GM23338 (cell line): ENCODE measurements at regions not wholly inside any gene's neighbourhood (a gene's known extent, or its start where the extent isn't known, plus 50 kb on each side); places are given as distances from the start of the nearest gene placed in this dataset.

Source experiments
- ATAC-seq: fragments of 200-7000 bp; cut with Tn5 transposase; 3 replicates; pipeline ENCODE4 v1.9.1; 2020
- DNase-seq: peaks from one replicate; pipeline ENCODE4 v3.0.0-alpha.2; 2015; ENCODE audit warnings: low spot score
- H2AFZ ChIP-seq: fragments of 200-600 bp; sonication (generic); 2 replicates; pipeline ENCODE4 v1.8.0; 2016; ENCODE audit warnings: antibody characterized with exemption, mild to moderate bottlenecking, moderate library complexity
- H3F3A ChIP-seq: fragments of 200-600 bp; sonication (generic); replicated peaks from 2 replicates; pipeline ENCODE4 v1.8.0; 2017; ENCODE audit warnings: antibody characterized with exemption, mixed run types, low read depth
- H3K27ac ChIP-seq: fragments of 200-600 bp; sonication (generic); 2 replicates; pipeline ENCODE4 v1.6.1; 2016; ENCODE audit warnings: low read depth
- H3K27me3 ChIP-seq: fragments of 200-600 bp; sonication (generic); 2 replicates; pipeline ENCODE4 v1.8.0; 2016; ENCODE audit warnings: mild to moderate bottlenecking, mixed run types, moderate library complexity; ENCODE audit not compliant: insufficient read depth
- H3K36me3 ChIP-seq: fragments of 200-600 bp; sonication (generic); 2 replicates; pipeline ENCODE4 v1.8.0; 2016; ENCODE audit warnings: mild to moderate bottlenecking; ENCODE audit not compliant: insufficient read depth
- H3K4me1 ChIP-seq: fragments of 200-600 bp; sonication (generic); 2 replicates; pipeline ENCODE4 v1.8.0; 2016; ENCODE audit warnings: mild to moderate bottlenecking, moderate library complexity; ENCODE audit not compliant: insufficient read depth
- H3K4me2 ChIP-seq: fragments of 200-600 bp; sonication (generic); 2 replicates; pipeline ENCODE4 v1.7.1; 2017; ENCODE audit warnings: mixed run types
- H3K4me3 ChIP-seq: fragments of 200-600 bp; sonication (generic); 2 replicates; pipeline ENCODE4 v1.6.1; 2016; ENCODE audit warnings: mixed run types
- H3K79me2 ChIP-seq: fragments of 200-600 bp; sonication (generic); replicated peaks from 2 replicates; pipeline ENCODE4 v1.8.0; 2017; ENCODE audit warnings: mild to moderate bottlenecking; ENCODE audit not compliant: insufficient read depth
- H3K9me2 ChIP-seq: fragments of 200-600 bp; sonication (generic); 2 replicates; pipeline ENCODE4 v1.8.0; 2017; ENCODE audit not compliant: insufficient read depth
- H4K20me1 ChIP-seq: fragments of 200-600 bp; sonication (generic); replicated peaks from 2 replicates; pipeline ENCODE4 v1.8.0; 2017; ENCODE audit warnings: mild to moderate bottlenecking; ENCODE audit not compliant: insufficient read depth
- H3K27ac Mint-ChIP-seq: 2 replicates; pipeline ENCODE4 v1.8.0; 2020; ENCODE audit warnings: inconsistent platforms, mild to moderate bottlenecking, moderate library complexity, mixed read lengths
- H3K27me3 Mint-ChIP-seq: 3 replicates; pipeline ENCODE4 v1.8.0; 2022; ENCODE audit warnings: low read depth, mild to moderate bottlenecking, moderate library complexity, mixed read lengths, inconsistent platforms; ENCODE audit not compliant: insufficient read depth, poor library complexity
- H3K36me3 Mint-ChIP-seq: 3 replicates; pipeline ENCODE4 v1.8.0; 2021; ENCODE audit warnings: low read depth, mild to moderate bottlenecking, inconsistent platforms, moderate library complexity, mixed read lengths
- H3K4me1 Mint-ChIP-seq: 3 replicates; pipeline ENCODE4 v1.8.0; 2020; ENCODE audit warnings: mild to moderate bottlenecking, inconsistent platforms, mixed read lengths
- H3K4me3 Mint-ChIP-seq: 3 replicates; pipeline ENCODE4 v1.8.0; 2021; ENCODE audit warnings: moderate library complexity, mild to moderate bottlenecking, inconsistent platforms, mixed read lengths
- H3K9me3 Mint-ChIP-seq: 3 replicates; pipeline ENCODE4 v1.8.0; 2020; ENCODE audit warnings: moderate library complexity, mild to moderate bottlenecking, inconsistent platforms, mixed read lengths
- CREB1 ChIP-seq: fragments of 250-450 bp; sonication (Bioruptor Pico); IDR thresholded peaks from 2 replicates; pipeline ENCODE4 v1.5.0; 2020; ENCODE audit warnings: low read depth, mild to moderate bottlenecking, moderate library complexity
- EZH2 ChIP-seq: fragments of 200-600 bp; sonication (generic); IDR thresholded peaks from one replicate; pipeline ENCODE4 v1.8.0; 2017; ENCODE audit warnings: antibody characterized with exemption, mild to moderate bottlenecking, low read depth; ENCODE audit not compliant: unreplicated experiment
- EZH2phosphoT487 ChIP-seq: fragments of 200-600 bp; sonication (generic); IDR thresholded peaks from one replicate; pipeline ENCODE4 v1.8.1; 2018; ENCODE audit warnings: antibody characterized with exemption; ENCODE audit not compliant: unreplicated experiment
- JUNB ChIP-seq: IDR thresholded peaks from one replicate; pipeline ENCODE4 v1.6.1; 2016; ENCODE audit warnings: antibody characterized with exemption; ENCODE audit not compliant: unreplicated experiment
- NANOG ChIP-seq: IDR thresholded peaks from 2 replicates; pipeline ENCODE4 v1.6.1; 2016; ENCODE audit warnings: antibody characterized with exemption, borderline replicate concordance
- POLR2AphosphoS5 ChIP-seq: IDR thresholded peaks from 2 replicates; pipeline ENCODE4 v1.6.1; 2016; ENCODE audit warnings: antibody characterized with exemption, low read depth
- REST ChIP-seq: IDR thresholded peaks from one replicate; pipeline ENCODE4 v1.6.1; 2018; ENCODE audit warnings: antibody characterized with exemption; ENCODE audit not compliant: unreplicated experiment
- STAT1 ChIP-seq: IDR thresholded peaks from one replicate; pipeline ENCODE4 v1.6.1; 2016; ENCODE audit warnings: antibody characterized with exemption; ENCODE audit not compliant: unreplicated experiment
- ZNF331 ChIP-seq: fragments of 250-450 bp; sonication (Bioruptor Pico); IDR thresholded peaks from 2 replicates; pipeline ENCODE4 v1.5.0; 2020; ENCODE audit warnings: low read depth, mild to moderate bottlenecking, moderate library complexity
- ZNF462 ChIP-seq: fragments of 250-450 bp; sonication (Bioruptor Pico); IDR thresholded peaks from 2 replicates; pipeline ENCODE4 v1.5.0; 2020; ENCODE audit warnings: mild to moderate bottlenecking, moderate library complexity
- TF ChIP-seq, protein P1 (sequence below): IDR thresholded peaks from 2 replicates; pipeline ENCODE4 v1.6.1; 2016; ENCODE audit warnings: antibody characterized with exemption

GRCh38 chr5:163947848-163948666, 442.6 kb downstream of the MAT2B start:
- DNase-seq, result no peak

More at GRCh38 chr5:163947848-163948666, 442.6 kb downstream of the MAT2B start:
- peaks cover 1% of the 10 kb centered on the region for H3K27me3 Mint-ChIP-seq
- no peaks in the 10 kb centered on the region for H3K27me3 ChIP-seq
- H3K27ac ChIP-seq, result no peak overlapping the region
- H3K9me3 Mint-ChIP-seq, result no peaks in the 10 kb centered on the region
- H3K4me1 Mint-ChIP-seq, result no peaks in the 10 kb centered on the region
- no peaks in the 10 kb centered on the region for H3K9me2 ChIP-seq
- ATAC-seq, result no peak
- no peak overlapping the region for H3K4me3 ChIP-seq
- no peak overlapping the region for H3K4me2 ChIP-seq
- H3K36me3 ChIP-seq, result no peaks in the 10 kb centered on the region
- H2AFZ ChIP-seq, result no peak overlapping the region
- TF ChIP-seq REST (no peak), ZNF462 (CRISPR knock-in tag) (no peak), CREB1 (CRISPR knock-in tag) (no peak), EZH2 (no peak), EZH2phosphoT487 (no peak), POLR2AphosphoS5 (no peak), ZNF331 (CRISPR knock-in tag) (no peak), JUNB (no peak), NANOG (no peak), STAT1 (no peak)
- TF ChIP-seq, protein P1, sequence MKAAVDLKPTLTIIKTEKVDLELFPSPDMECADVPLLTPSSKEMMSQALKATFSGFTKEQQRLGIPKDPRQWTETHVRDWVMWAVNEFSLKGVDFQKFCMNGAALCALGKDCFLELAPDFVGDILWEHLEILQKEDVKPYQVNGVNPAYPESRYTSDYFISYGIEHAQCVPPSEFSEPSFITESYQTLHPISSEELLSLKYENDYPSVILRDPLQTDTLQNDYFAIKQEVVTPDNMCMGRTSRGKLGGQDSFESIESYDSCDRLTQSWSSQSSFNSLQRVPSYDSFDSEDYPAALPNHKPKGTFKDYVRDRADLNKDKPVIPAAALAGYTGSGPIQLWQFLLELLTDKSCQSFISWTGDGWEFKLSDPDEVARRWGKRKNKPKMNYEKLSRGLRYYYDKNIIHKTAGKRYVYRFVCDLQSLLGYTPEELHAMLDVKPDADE, result no peak
- H3K79me2 ChIP-seq, result no peaks in the 10 kb centered on the region
- H3K4me1 ChIP-seq, result no peaks in the 10 kb centered on the region
- no peak overlapping the region for H3K4me3 Mint-ChIP-seq
- no peaks in the 10 kb centered on the region for H3K36me3 Mint-ChIP-seq
- no peaks in the 10 kb centered on the region for H4K20me1 ChIP-seq
- H3F3A ChIP-seq, result no peaks in the 10 kb centered on the region
- H3K27ac Mint-ChIP-seq, result no peak overlapping the region
